Coronary artery (tissue), 2 donors: ENCODE measurements at regions not wholly inside any gene's neighbourhood (a gene's known extent, or its start where the extent isn't known, plus 50 kb on each side); places are given as distances from the start of the nearest gene placed in this dataset.

Experiments
- DNase-seq: peaks from one replicate; pipeline ENCODE4 v3.0.0-alpha.2; 2017; ENCODE audit warnings: low spot score
- H3K27ac ChIP-seq, 2 donors: fragments of 200-600 bp; sonication (generic); one replicate each; pipeline ENCODE4 v1.5.1; 2016 to 2019
- H3K4me3 ChIP-seq: fragments of 200-600 bp; sonication (generic); 2 replicates; pipeline ENCODE4 v1.5.1; 2016; ENCODE audit warnings: mild to moderate bottlenecking, moderate library complexity
- CTCF ChIP-seq: fragments of 200-600 bp; sonication (generic); IDR thresholded peaks from one replicate; pipeline ENCODE4 v1.5.1; 2019; ENCODE audit warnings: antibody characterized with exemption

- no peak overlapping the region for H3K27ac ChIP-seq
- H3K4me3 ChIP-seq: no peak overlapping the region
- no peak for DNase-seq
- TF ChIP-seq CTCF: no peak
These were observed 122.7 kb upstream of the APC start for GRCh38 chr5:112614986-112615385.

- TF ChIP-seq CTCF: no peak
- no peak for DNase-seq
- no peak overlapping the region for H3K27ac ChIP-seq
- H3K4me3 ChIP-seq: no peak overlapping the region
These were observed 120.7 kb upstream of the APC start for GRCh38 chr5:112616812-112617547.

GRCh38 chr5:112625246-112625645 is 112.4 kb upstream of the APC start:
- DNase-seq: no peak
- Histone ChIP-seq H3K4me3 (no peak overlapping the region), H3K27ac (no peak overlapping the region)
- no peak for TF ChIP-seq CTCF

GRCh38 chr5:112625689-112626438 is 111.8 kb upstream of the APC start:
- Histone ChIP-seq H3K4me3 (no peak overlapping the region), H3K27ac (no peak overlapping the region)
- no peak for TF ChIP-seq CTCF
- no peak for DNase-seq

GRCh38 chr5:112626715-112627114 is 111.0 kb upstream of the APC start:
- no peak overlapping the region for H3K4me3 ChIP-seq
- DNase-seq: no peak
- no peak for TF ChIP-seq CTCF
- no peak overlapping the region for H3K27ac ChIP-seq

GRCh38 chr5:112628214-112628980 is 109.3 kb upstream of the APC start:
- DNase-seq: no peak
- no peak for TF ChIP-seq CTCF
- Histone ChIP-seq H3K27ac (no peak overlapping the region), H3K4me3 (no peak overlapping the region)
